Fibroblast of skin of abdomen (primary cell): ENCODE measurements at regions not wholly inside any gene's neighbourhood (a gene's known extent, or its start where the extent isn't known, plus 50 kb on each side); places are given as distances from the start of the nearest gene placed in this dataset.
A peak's percentile ranks its signal among the peaks of the same experiment; 100 is the strongest.

Experiments used
- DNase-seq: peaks from one replicate; pipeline ENCODE4 v3.0.0-alpha.2; 2013

- no peak for DNase-seq
Observed at GRCh38 chr3:62982795-62983455, 107.7 kb upstream of the CADPS start.

DNA sequence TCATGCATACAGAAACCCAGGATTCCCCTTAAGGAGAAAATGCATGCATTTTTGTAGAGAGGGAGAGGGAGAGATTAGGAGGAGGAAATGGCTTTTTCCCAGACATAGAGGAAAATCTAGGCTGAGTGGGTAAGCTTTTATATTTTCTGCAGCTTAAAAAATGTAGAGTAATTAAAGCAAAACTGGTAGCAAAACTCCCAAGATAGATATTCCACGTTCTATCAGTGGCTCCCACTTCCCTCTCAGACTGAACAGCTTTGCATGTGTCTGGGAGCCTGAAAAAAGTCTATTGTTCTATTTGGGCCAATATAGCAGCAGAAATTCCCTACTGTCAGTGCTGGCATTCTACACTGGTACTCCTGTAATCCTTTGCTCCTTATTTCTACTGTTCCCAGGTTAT is 110.8 kb upstream of the CADPS start:
- no peak for DNase-seq

DNA sequence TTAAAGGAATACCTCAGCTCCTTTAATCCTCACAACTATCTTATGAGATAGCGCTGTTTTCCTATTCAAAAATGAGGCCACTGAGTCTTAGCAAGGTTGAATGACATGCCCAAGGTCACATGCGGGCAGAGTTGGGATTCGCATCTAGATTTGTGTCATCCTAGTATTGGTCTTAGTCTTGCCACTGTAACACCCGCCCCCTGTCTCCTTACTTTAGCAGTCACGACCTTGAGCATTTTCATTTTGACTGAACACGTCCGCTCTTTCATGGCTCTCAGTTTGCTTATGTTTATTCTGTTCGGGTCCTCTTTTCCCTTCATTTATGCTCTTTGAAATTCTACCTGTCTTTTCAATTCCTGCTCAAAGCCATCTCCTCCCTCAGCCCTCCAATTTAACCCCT is 112.5 kb upstream of the CADPS start:
- DNase-seq: no peak

DNA sequence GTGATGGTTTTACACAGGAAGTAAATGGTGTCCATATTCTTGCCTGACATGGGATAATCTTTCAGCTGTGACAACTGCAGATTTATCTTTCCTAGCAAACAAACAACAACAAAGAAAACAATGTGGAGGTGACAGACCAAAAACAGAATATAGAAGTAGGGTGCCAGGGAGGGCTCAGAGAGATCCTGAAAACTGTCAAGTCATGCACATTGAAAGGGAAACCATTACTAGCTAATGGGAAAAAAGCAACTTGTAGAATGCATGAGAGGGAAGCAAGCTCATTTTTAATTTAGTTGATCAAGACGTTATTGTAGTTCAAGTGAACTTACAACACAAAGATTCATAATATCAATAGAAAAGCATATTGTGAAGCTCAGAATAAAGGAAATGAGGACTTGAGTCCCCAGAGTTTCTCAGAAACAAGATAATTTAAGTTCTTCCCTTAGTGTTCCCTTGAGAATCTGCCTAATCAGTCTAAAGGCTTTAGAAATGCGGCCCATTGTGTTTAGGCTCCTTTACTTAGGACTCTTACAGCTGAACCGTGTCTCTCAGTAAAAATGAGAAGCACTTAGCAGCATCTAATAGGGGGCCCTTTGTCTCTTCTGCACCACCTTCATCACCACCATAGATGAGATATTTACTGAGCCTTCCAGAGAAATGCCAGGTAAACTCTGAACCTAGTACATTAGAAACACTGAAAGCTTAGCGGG is 115.6 kb upstream of the CADPS start:
- DNase-seq: no peak

DNA sequence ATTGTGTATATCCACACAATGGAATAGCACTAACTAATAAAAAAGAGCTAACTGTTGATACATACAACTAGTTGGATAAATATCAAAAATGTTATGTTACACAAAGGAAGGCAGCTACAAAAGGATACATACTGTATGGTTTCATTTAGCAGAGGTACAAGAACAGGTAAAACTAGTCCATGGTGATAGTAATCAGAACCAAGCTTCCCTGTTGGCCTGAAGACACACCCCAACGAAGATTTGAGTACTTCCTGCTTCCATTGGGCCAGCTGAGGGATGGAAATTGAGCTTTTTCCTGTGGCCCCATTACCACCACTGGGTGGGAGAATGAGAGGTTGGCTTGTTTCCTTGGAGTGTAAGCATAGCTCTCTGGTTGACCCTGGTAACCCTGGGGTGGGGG is 117.3 kb upstream of the CADPS start:
- DNase-seq: no peak

DNA sequence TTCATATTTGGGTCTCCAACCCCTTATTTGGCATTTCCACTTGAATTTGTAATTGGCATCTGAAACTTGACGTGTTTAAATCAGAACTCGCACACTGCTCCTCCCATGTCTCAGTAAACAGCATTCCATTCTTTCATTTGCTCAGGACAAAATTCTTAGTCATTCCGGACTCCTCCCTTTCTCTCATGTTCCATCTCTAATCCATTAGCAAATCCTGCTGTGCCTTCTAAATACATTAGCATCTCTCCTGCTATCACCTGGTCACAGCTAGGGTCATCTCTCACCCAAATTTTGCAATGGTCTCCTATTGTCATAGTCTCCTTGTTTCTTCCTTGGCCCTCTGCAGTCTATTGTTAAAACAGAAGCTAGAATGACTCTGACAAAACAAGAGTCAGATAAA is 119.9 kb upstream of the CADPS start:
- DNase-seq: no peak

GRCh38 chr3:62995530-62995929 is 120.3 kb upstream of the CADPS start:
- no peak for DNase-seq

DNA sequence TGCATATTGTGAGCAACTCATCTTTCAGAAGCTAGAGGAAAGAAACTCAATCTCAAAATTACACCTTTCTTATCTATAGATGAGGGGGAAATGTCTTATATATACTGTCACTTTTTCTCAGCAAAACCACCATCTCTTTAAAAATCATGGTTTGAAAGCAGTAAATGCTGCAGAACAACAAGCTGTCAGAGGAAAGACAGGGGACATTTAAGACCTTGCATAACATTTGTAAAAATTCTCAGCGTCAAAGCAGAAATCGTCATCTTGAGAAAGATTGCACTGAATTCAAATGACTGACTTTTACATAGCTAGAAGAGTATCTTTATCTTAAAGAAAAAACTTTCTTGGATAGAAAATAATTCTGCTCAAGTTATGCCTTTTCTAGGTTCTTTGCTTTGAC is 122.2 kb upstream of the CADPS start:
- DNase-seq: no peak

DNA sequence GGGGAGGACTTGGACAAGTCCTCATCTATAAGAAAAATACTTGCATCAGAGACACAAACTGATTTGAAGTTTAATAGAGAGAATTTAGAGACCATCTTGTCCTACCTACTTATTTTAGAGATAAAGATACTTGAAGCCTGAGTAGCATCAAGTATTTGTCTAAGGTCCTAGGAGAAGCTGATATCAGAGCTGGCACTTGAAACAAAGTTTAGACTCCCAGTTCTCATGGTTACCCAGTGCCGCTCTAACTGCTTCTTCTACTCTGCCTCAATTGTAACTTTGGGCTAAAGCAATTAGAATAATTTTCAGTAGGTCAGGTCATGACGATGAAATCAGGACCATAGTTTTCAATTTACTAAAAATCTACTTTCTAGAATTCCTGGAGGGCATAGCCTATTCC is 123.9 kb upstream of the CADPS start:
- no peak for DNase-seq

DNA sequence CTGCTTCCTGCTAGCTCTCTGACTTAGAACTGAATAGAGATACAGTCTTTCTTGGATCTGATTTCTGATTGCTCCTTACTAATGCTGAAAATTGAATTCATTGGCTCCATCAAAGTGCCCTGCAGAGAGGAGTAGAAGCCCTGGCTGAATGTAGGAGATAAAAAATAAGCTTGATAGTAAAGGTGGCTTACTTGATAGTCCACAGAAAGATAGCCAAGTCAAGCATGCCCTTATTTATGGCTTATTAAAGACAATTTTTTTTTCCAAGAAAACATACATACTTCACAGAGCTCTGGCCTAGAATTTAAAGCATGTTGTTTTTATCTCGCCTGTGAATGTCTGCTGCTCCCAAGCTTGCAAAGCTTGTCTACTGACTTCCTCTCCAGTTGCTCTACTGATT is 124.6 kb upstream of the CADPS start:
- no peak for DNase-seq

- no peak for DNase-seq
Observed at GRCh38 chr3:63004448-63004847, 129.2 kb upstream of the CADPS start.

DNA sequence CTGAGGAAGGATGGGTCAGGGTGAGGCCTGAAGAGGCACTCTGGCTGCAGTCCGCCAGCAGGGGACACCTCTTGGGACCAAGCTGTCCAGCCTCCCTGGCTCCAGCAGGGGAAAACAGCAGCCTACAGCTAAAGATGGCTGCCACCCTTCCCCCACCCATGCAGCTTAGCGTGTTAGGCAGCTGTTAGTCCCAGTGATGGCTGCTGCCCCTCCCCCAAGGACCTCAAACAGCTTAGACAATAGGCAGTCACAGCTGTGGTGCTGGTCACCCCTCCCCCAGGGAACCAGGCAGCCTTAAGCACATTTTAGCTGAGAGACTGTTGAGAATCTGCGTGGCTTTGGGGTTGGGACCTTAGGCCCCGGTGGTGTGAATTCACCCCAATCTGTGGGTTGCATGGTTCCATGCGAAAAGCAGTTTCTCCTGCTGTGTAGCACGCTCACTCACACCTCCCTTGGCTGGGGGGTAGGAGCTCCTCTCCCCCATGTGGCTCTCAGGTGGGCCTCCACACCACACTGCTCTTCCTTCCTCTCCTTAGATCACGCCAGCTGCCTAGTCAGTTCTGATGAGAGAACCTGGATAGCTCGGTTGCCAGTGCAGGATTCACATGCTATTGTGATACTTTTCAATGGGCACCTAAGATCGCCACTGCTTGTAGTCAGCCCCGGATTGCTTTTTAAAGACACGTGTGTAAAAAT is 140.5 kb upstream of the CADPS start:
- DNase-seq: peak; percentile 44

- DNase-seq: no peak
Observed at GRCh38 chr3:63022114-63022513, 146.9 kb upstream of the CADPS start.

DNA sequence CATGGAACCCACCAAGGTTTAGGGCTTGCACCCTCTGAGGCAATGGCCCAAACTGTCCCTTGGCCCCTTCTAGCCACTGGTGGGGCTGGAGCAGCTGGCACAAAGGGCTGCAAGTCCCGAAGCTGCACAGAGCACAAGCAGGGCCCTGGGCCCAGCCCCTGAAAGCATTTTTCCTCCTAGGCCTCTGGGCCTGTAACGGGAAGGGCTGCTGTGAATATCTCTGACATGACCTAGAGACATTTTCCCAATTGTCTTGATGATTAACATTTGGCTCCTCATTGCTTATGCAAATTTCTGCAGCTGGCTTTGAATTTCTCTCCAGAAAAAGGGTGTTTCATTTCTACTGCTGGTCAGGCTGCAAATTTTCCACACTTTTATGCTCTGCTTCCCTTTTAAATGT is 151.5 kb upstream of the CADPS start:
- no peak for DNase-seq

DNA sequence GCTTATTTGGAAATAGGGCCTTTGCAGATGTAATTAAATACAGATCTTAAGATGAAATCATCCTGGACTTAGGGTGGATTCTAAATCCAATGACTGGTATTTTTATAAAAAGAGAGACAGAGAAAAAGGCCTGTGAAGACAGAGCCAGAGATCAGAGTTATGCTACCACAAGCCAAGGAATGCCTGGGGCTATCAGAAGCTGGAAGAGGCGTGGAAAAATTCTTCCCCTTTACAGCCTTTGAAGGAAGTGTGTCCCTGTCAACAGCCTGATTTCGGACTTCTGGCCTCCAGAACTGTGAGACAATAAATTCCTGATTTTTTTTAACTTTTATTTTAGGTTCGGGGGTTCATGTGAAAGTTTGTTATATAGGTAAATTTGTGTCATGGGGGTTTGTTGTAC is 154.1 kb upstream of the CADPS start:
- DNase-seq: no peak

- DNase-seq: no peak
Observed at GRCh38 chr3:63029921-63030320, 154.7 kb upstream of the CADPS start.

DNA sequence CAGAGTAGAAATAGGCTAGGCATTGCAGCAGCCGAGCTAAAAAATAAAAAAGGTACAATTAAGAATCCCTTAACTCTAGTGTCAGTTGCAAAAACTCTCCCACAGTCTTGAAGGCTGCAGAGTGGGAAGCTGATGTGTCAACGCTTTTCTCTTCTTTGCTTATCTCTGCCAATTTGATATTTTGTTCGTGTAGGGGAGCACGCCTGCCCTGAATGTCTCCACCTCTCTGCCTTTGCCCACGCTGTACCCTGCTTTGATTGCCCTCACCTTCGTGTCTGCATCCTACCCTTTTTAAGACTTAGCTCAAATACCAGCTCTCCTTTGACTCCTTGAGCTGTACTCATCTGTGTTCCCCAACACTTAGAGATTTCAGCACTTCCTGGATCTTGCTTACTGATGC is 155.4 kb upstream of the CADPS start:
- DNase-seq: peak; percentile 28

- DNase-seq: peak; percentile 71
Observed at GRCh38 chr3:63032881-63033280, 157.7 kb upstream of the CADPS start.

- DNase-seq: peak; percentile 75
Observed at GRCh38 chr3:63034101-63034500, 158.9 kb upstream of the CADPS start.

- DNase-seq: peak; percentile 49
Observed at GRCh38 chr3:63037116-63037515, 161.9 kb upstream of the CADPS start.

- DNase-seq: peak; percentile 70
Observed at GRCh38 chr3:63042833-63043232, 167.6 kb upstream of the CADPS start.

GRCh38 chr3:63043631-63044030 is 168.4 kb upstream of the CADPS start:
- peak; percentile 69 for DNase-seq

DNA sequence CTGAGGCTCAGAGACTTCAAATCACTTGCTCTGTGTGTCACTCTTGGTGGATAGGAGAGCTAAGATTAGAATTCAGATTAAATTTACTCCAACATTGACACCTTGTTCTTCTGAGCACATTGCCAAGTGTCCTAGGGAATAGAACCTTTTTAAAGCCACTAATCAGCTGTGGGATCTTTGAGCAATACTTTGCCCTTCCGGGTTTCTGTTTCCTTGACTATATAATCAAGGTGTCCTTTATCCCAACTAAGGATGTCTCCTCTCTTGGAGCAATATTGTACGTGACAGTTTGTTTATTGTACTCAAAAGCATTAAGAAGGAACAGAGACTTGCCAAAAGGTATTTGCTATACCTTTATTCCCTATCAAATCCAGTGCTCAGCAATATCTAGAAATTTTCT is 170.9 kb upstream of the CADPS start:
- no peak for DNase-seq

DNA sequence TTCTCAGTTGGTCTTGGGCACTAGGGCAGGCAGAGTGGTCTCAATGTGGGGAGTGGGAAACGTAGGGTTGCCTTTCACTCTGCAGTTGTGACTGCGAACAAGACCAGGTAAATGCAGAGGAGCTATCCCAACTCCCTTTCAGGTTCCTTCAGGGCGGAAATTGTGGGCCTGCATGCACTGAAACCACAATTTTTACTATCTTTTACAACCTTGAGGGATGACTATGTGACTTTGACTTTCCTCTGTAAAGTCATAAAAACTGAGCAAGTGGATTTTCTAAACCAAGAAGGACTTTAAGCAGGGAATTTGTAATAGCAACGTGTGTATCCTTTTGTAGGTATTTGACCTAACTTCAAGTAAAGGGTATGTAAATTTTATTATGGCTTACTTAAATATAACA is 171.4 kb upstream of the CADPS start:
- no peak for DNase-seq
